ENCODE measurements at regions not wholly inside any gene's neighbourhood (a gene's known extent, or its start where the extent isn't known, plus 50 kb on each side); places are given as distances from the start of the nearest gene placed in this dataset.
"Not testable (repeated sequence)": the region's sequence is repeated elsewhere in the genome, so short reads cannot be mapped to it uniquely, and the experiment has no call there.

DNA sequence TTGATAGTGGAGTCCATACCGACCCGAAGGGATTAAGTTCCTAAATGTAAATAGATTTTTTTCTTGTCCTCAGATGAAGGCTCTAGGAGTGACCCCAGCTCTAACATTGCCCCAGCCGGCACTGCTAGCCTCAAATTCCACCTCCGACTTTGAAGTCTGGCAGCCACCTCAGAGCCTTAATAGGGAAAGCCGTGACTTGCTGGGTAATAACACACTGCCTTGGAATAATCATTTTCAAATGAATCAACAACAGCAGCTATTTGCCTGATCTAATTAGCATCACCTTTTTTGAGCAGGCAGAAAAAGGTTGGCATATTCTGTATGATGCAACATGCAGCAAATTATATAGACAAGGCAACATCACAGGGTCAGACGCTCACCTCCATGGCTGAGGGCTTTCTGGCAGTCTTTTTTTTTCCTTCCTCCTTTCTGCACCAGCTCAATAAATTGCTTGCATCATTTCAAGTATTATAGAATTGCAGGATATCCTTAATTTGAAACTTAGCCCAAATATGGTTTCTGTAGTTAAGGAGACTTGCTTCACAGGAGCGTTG lies 276.5 kb upstream of the ATP5MC3 start:
- no peak for DNase-seq

DNA sequence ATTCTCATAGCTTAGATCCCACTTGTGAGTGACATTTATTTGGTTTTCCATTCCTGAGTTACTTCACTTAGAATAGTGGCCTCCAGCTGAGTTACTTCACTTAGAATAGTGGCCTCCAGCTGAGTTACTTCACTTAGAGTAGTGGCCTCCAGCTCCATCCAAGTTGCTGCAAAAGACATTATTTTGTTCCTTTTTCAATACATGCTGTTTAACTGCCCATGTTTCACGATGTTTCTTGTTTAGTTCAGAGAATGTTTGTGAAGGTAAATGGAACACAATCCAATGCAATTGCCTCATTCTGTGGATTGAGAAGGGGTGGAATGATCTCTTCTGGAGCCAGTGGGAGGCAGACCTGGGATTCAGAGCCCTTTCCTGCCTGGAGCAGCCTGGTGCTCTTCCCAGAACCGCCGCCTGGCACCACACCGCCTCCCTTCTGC lies 273.5 kb upstream of the ATP5MC3 start:
- DNase-seq = no peak

DNA sequence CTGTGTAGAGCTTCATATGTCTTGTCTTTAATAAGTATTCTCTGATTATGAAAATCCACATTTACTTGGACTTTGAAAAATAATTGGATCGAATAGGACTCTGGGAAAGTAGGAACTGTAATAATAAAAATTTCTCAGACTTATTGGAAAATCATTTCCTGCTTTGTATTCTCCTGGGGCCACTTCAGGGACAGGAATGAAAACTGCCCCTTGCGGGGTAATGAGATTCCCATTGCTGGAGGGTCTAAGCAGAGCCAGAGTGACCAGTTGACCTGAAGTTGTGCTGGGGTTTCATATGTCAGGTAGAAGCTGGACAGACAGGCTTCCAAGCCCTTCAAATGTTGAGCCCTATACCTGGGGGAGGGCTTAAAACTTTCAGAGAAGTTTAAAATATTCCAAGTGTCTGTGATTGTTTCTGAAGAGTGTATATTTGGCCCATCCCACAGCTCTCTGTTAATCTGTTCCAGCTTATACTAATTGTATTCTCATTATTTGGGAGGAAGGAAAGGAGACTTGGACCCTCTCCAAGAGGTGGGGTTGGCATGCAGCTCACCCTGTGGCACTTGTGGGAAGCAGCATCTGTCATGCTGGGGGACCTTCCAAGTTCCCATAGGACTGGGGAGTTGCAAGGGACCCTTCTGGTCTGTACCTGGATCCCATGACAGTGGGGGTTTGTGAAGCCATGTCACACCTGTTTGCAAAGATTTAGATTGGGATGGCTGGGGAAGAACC lies 268.7 kb upstream of the ATP5MC3 start:
- no peak for DNase-seq

DNA sequence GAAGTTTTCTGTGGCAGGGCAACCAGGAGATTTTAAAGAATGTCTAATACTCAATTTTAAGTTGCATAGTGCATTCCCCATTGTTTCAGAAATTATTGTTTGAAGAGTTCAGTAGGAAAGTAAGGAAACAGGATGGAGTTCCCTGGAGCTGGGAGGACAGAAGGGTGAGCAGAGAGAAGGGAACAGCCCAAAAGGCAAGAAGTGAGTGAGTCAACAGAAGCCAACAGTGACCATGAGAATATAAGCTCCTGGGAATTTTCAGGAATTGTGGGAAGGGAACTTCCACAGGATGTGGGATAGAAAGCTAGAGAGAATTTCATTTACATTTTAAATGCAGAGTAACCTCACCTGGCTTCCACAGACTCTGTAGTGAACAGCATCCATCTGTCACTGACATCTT lies 268.1 kb upstream of the ATP5MC3 start:
- no peak for DNase-seq

DNA sequence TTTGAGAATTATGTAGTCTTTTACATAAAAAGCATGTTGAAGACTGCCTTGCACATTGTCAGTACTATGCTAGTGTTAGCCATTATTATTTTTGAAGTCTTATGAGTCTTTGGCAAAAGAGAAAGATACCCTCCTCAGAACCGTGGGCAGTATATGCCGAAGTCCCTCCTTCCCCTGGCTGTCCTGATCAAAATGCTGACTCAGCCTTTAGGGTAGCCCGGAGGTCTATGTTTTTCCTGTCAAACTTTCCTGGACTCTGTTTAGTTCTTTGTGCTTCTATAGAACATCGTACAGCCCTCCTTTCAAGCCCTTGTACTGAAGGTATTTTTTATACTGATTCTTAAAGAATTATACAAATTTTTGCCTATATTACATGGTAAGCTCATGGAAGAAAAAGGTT lies 264.7 kb upstream of the ATP5MC3 start:
- no peak for DNase-seq

DNA sequence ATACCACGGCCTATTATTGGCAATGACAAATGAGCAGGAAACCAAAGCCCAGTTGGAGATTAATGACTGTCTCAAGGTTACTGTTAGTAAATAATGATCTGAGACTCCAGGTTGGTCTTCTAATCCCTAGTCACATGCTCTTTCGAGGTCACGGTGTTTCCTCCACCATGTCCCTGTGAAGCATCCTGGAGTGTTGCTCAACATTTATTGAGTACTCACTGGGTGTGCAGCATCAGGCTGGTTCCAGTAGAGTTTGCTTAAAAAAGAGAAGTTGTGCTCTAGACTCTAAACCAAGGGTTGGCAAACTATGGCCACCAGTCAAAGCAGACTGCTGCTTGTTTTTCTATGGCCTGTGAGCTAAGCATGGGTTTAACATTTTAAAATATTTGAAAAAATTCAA lies 263.8 kb upstream of the ATP5MC3 start:
- no peak for DNase-seq

DNA sequence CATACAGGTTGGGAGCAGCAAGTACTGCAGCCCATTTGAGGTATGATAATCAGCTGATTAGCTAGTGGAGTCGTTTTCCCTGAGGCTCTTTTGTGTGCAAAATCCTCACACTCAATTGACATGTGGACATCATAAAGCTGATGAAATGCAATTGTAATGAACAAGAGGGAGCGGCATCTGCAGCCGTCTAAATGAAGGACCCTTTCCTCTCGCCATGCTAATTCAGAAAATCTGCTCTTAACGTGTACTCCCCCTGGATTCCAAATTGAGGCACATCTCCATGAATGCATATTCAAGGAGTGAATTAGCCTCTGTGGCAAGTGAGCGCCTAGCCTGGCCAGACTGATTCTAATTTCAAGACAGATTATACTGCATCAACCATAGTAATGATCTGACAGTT lies 260.9 kb upstream of the ATP5MC3 start:
- no peak for DNase-seq

DNA sequence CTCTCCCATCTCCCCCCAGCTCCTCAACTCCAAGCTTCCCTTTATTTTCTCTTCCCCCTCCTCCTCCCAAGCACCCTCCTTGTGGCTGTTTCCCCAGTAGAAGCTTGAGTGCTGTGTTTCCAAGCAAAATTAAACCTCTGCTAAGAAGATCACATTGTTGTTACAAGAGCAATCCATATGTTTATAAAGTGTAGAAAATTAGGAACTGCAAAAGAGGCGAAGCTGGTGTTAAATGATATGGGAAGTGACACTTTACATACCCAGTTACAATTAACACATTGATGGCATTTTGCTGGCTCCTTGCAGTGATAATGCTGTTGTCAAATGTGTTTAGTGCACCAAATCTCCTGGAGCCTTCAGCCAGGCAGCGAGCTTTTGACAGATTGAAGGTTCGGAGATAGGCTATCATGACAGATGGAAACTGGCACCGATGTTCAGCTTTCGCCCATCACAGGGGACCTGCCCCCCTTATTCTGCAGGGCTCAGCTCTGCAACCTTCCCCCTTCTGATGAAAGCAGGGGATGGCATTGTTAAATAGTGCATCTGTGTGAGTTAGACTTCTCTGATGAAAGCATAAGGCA lies 259.8 kb upstream of the ATP5MC3 start:
- DNase-seq = no peak

DNA sequence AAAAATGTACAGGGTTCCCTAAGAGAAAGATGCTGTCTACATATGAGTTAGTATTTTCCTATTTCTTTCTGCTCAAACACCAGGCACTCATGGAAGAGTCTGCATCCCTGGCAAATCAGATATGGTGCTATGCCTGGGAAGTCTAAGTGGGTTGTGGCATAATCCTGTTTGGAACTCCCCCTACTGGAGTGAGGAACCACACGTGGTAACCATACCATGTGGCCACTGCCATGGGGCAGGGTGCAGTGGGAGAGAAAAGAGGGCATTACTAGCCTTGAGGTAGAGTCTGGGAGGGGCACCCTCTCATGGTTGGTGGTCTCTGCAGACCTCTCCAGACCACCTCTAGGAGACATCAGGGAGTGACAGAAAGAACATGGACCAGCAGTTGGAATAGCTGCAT lies 257.9 kb upstream of the ATP5MC3 start:
- no peak for DNase-seq

DNA sequence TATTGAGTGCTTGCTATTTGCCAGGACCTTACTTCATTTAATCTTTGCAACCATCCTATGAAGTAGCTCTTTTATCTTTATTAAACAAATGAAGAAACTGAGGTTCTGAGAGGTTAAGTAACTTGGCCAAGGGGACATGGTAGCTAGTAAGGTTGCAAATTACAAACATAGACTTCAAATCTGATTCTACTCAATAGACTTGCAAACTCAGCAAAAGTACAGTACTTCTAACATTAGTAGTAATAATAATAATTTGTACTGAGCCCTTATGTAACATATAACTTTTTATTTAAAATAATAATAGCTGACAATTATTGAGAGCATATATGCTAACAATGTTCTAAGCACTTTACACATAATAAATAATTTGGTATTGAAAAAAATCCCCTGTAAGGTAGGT lies 255.7 kb upstream of the ATP5MC3 start:
- DNase-seq = no peak

DNA sequence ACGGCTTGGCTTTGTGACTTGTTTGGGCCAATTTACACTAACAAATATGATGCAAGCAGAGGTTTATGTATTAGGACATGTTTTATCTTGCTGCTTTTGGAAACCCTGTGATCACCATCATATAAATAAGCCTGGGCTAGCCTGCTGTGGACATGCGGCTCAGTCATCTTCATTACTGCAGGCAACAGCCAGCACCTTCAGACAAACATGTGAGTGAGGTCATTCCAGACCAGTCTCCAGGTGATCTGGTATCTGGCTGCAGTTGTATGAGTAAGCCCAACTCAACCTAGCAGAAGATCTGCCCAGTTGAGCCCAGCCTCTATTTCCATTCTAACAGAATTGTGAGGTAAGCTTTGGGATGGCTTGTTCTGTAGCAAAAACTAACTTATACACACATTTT lies 254.6 kb upstream of the ATP5MC3 start:
- DNase-seq = no peak

DNA sequence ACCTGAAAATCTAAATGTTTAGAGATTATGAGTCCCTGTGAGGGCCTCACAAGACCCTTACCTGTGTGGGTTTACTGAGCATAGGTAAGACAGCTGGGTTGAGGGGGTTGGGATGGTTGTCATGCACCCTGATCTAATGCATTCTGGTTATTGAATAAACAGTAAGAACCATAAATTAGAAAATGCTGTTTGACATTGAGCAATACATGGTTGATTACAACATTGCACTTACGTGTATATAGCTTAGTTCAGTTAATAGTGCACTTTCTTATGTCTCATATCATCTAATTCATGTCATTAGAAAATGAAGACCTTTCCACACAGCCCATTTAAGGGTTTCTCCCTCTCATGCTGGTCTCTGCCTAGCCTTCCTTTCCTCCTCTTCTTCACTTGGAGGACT lies 253.5 kb upstream of the ATP5MC3 start:
- no peak for DNase-seq

DNA sequence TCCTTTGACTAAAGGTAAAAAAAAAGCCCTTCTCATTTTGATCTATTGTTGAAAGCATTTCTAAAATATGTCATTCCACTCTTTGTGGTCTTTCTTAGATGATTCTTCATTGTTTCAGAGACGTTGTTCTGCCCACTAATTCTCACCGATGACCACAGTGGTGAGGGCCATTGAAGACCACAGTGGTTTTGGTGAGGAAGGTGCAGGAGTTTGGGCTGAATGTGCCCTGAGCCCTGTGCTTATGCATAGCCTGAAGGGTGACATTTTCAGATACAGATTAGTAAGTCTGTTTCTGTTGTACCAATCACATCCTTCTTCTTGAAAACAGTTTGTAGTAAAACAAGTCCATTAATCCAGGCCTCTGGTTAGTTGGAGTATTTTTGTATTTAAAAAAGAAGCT lies 251.3 kb upstream of the ATP5MC3 start:
- no peak for DNase-seq

DNA sequence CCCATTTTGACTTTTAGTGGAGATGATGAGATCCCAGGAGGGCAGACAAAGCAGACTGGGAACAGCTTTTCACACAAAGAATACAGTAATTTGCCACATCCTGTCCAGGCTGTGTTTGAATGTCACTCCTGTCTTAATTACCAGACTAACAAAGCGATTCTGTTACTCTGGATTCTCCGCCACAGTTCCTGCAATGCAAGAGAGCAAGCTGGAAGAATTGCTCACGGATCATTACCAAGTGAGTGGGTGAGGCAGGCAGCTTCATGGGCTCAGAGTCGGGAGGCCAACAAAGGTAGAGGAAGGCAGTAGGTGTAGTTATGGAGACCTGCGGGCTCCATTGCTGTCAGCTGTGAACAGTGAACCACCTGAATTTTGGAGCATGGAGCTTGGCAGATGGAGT lies 250.5 kb upstream of the ATP5MC3 start:
- no peak for DNase-seq

DNA sequence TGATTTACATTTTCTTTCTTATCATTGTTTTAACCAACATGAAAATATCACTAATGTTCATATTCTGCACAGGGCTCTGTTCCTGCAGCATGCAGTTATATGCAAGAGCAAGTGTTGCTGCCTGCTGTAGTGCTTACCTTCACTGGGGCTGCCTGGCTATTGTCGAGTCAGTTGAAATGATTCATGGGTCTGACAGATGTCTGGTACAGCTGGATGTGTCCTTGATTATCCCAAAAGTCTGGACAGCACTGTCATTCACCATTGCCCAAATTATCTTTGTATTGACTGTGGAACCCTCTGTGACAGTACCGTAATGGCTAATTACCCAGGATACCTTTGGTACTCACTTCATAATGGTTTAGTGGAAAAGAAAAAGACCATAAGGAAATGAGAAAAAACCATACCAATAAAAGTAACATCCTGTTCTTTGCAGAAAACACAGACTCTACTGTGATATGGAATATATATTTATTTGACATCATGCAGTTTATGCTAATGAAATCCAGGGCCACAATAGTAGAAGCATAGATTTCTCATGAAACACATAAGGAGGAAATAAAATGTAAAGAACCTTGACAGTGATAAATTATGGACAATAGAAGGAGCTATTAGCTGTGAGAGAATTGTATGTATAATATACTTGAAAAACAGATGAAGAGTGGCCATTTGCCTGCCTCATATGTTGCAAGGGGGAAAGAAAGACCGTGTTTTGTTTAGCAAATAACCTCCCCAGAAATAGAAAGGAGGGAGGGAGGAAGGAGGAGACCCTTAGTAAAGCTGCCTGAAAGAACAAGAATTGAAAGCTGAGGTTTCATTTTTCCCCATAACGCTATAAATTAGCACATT lies 249.8 kb upstream of the ATP5MC3 start:
- no peak for DNase-seq

DNA sequence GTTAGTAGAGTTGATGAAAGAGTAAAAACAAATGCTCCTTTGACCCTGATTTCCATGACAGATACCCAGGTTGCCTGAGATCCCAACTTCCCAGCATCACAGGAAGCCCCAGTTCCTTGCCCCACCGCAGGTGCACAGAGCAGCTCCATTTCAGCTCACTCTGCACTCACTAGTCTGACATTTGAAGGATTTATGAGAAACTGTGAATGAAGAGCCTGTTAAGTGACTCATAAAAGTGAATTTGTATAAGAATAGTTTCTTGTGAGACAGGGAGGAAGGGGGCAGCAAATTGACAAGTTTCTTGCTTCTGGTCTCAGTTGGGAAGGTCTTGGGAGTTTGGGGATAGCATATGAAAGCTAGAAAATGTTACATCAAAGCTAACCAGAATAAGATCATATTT lies 248.7 kb upstream of the ATP5MC3 start:
- DNase-seq = no peak

DNA sequence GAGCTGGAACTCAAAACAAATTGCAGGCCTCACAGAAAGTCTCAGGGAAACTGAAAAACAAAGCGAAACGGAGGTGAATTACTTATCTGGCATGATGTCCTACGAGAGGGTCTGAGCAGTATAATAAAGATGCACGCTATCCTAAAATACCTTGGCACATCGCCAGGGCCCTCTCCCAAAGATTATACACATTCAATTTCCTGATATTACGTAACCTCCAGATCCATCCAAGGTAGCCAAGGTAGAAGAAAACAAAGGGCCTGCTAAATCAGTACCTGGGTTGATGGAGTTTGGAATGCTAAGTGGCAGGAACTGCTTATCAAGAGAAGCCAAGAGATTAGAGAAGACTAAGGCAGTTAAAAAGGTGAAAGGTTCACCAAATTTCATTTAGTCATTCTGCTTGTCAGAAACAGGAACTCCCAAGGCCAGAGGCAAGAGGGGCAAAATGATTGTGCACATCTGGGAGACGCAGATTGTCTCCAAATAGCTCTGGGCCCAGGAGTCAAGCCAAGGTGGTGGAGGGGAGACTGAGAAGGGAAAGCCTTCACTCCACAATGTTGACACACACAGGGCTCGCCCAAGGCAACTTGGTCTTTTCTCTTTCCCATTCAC lies 236.8 kb upstream of the ATP5MC3 start:
- no peak for DNase-seq

DNA sequence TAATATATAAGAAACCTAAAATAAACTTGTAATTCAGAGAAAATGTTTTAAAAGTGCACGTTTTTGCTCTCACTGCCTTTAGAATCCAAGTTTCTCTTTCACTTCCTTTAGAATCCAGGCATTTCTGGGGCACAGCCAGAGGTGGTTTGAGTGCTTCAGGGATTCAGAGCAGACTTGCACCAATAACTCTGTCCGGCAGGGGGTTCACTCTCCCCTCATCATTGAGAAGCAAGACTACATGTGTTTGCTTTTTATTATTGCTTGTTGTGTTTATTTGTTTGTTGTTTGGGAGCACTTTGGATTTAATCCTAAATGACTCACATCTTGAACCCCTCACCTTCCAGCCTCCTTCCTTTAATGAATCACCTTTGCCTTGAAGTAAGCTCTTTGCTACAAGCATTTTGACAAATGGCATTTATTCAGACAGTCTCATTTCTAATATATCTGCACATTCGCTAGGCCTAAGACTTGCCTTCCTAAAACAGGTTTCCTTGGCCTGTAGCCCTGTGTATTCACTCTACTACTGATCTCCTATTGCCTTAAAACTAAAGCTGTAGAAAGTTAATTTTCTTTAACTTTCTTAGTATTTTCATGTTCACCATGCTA lies 233.5 kb upstream of the ATP5MC3 start:
- no peak for DNase-seq

DNA sequence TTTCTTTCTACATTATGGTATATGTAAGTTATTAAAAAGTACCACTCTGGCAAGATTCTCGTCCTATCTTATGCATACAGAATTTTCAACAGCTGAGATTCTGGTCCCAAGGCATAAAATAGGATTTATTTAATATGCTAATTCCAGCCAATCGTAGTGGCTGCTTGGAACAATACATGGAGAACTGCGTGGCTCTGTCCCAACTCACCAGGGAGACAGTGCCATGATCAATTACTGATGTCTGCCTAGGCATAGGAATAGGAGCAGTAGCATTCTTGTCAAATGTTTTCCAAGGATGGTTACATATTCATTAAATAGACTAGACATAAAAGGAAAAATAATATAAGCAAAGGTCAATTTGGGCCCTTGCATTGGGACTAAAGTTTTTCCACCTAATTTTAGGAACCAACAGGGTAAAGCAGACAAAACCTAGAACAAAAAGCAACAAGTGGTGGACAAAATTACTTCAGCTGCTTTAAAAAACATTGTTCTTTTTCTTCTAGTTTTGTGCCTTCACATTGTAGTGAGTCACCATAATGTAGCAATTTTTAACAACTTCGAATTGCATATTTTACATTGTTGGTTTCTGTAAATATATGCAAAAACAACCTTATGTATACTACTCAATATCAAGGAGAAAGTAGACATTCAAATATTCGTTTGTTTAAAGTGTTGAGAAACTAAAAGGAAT lies 232.8 kb upstream of the ATP5MC3 start:
- DNase-seq = no peak

DNA sequence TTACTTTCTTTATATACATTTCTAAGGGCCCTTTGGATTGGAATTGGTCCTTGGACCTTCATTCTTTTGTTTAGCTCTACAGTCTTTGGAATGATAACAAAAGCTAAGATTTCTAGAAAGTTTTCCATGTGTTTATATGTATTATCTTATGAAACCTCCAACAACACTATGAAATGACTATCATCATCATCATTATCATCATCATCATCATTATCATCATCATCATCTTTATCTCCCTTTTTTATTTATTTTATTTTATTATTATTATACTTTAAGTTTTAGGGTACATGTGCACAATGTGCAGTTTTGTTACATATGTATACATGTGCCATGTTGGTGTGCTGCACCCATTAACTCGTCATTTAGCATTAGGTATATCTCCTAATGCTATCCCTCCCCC lies 229.4 kb upstream of the ATP5MC3 start:
- DNase-seq = not testable (repeated sequence)

DNA sequence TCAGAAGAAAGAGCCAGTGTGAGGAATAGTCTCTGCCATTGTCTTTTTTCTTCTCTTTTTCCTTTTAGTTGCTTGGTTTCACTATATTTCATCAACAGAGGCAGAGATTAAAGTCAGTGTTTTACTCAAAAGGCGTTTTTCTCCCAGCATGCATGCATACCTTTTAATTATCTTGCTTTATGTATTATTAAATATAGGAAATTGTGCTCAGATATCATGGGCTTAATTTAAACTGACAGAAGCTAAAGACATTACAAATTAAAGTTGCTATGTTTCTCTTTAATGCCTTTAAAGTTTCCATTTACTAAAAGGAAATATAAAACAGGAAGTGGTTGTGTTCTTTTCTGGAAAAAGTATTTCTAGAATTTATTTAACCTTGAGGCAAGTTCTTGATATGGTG lies 223.3 kb upstream of the ATP5MC3 start:
- no peak for DNase-seq

DNA sequence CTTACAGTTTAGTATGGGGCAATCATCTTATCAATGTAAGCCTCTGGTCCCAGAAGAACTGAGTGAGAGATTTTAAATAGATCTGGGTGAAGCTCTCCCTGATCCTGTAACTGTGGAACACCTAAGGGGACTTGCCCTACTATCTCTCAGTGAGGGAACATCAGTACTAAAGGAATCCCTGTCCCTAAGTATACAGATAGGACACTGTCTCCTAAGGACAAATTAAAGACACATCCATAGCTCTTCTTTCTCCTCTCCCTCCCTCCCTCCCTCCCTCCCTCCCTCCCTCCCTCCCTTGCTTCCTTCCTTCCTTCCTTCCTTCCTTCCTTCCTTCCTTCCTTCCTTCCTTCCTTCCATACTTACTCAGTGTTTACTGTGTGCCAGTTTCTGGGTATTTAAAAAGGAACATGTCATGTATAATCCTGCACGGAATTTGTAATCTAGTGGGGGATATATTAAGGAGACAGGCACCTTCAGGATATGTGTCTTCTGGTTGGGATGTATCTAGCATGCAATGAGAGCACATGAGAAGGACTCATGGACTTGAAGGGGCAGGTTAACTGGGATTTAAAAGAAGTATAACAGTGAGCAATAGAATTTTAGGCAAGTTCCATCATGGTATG lies 222.2 kb upstream of the ATP5MC3 start:
- DNase-seq = no peak

Measured in cerebellar nuclear complex (tissue), 1 donor.